DND-41 (cell line): ENCODE measurements at regions not wholly inside any gene's neighbourhood (a gene's known extent, or its start where the extent isn't known, plus 50 kb on each side); places are given as distances from the start of the nearest gene placed in this dataset.

ENCODE experiments used
- ATAC-seq: fragments of 200-7000 bp; cut with Tn5 transposase; 3 replicates; pipeline ENCODE4 v1.9.1; 2021; ENCODE audit warnings: low read depth; ENCODE audit not compliant: insufficient read depth
- DNase-seq: peaks from one replicate; pipeline ENCODE4 v3.0.0-alpha.2; 2020
- H2AFZ ChIP-seq: 2 replicates; pipeline ENCODE4 v1.6.0; 2012; ENCODE audit warnings: low read depth, low read length
- H3K27ac ChIP-seq: 2 replicates; pipeline ENCODE4 v1.5.1; 2012; ENCODE audit warnings: low read length, inconsistent platforms
- H3K27me3 ChIP-seq: fragments of 200-600 bp; sonication (generic); 2 replicates; pipeline ENCODE4 v1.6.0; 2012; ENCODE audit warnings: low read length, mild to moderate bottlenecking, inconsistent platforms; ENCODE audit not compliant: insufficient read depth, poor library complexity
- H3K36me3 ChIP-seq: 2 replicates; pipeline ENCODE4 v1.5.1; 2012; ENCODE audit warnings: low read length, inconsistent platforms; ENCODE audit not compliant: insufficient read depth
- H3K4me1 ChIP-seq: 2 replicates; pipeline ENCODE4 v1.5.1; 2012; ENCODE audit warnings: mild to moderate bottlenecking, low read length; ENCODE audit not compliant: insufficient read depth
- H3K4me2 ChIP-seq: 2 replicates; pipeline ENCODE4 v1.6.0; 2012; ENCODE audit warnings: mild to moderate bottlenecking, moderate library complexity, low read length, inconsistent platforms; ENCODE audit not compliant: insufficient read depth
- H3K4me3 ChIP-seq, 2 experiments: fragments of 200-600 bp in 1 of 2; shearing (Covaris generic) in 1 of 2; 2 replicates each; pipeline ENCODE4 v1.5.1; 2012 to 2016; ENCODE audit warnings: inconsistent platforms in 2 of 2, low read length in 2 of 2, mild to moderate bottlenecking in 2 of 2, low read depth in 1 of 2, moderate library complexity in 1 of 2
- H3K79me2 ChIP-seq: 2 replicates; pipeline ENCODE4 v1.6.0; 2012; ENCODE audit warnings: low read length, inconsistent platforms; ENCODE audit not compliant: insufficient read depth
- H3K9ac ChIP-seq: 2 replicates; pipeline ENCODE4 v1.6.0; 2012; ENCODE audit warnings: low read depth, mild to moderate bottlenecking, inconsistent platforms, low read length, moderate library complexity
- H3K9me3 ChIP-seq: 2 replicates; pipeline ENCODE4 v1.5.1; 2012; ENCODE audit warnings: low read length, moderate library complexity, mild to moderate bottlenecking, inconsistent platforms; ENCODE audit not compliant: insufficient read depth, severe bottlenecking
- H4K20me1 ChIP-seq: 2 replicates; pipeline ENCODE4 v1.6.0; 2012; ENCODE audit warnings: low read length; ENCODE audit not compliant: insufficient read depth
- EZH2 ChIP-seq: IDR thresholded peaks from 3 replicates; pipeline ENCODE4 v1.6.1; 2012; ENCODE audit warnings: borderline replicate concordance, low read depth, mild to moderate bottlenecking, moderate library complexity, low read length, inconsistent platforms; ENCODE audit not compliant: severe bottlenecking
- TF ChIP-seq, protein P1 (sequence below): IDR thresholded peaks from 2 replicates; pipeline ENCODE4 v1.5.1; 2012; ENCODE audit warnings: borderline replicate concordance, low read length, moderate library complexity, mild to moderate bottlenecking; ENCODE audit not compliant: poor library complexity, severe bottlenecking; ENCODE audit errors: extremely low read depth

DNA sequence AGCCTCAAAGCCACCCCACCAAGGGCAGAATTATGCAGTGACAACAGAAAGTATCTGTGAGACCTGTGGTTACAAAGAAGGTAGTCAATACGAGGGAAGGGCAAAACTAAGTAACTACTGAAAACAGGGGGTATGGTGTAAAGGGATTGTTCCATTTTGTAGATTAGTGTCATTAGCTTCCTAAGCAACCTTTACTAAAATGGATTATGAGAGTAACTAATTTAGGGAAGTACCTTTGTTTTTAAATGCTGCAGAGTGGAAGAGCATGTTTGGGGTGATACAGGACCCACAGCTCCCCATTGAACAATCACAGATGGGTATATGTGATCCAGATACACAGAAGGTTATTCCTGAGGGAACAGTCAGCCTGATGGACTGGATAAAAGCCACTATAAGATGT is 51.3 kb upstream of the TAC1 start:
- DNase-seq (no peak), ATAC-seq (no peak)
- H3K9me3 ChIP-seq, result no peaks in the 10 kb centered on the region
- H3K36me3 ChIP-seq, result no peaks in the 10 kb centered on the region
- H3K27ac ChIP-seq, result no peak overlapping the region
- H3K4me3 ChIP-seq, result no peak overlapping the region
- H2AFZ ChIP-seq, result no peak overlapping the region
- TF ChIP-seq EZH2, result no peak
- TF ChIP-seq, protein P1, sequence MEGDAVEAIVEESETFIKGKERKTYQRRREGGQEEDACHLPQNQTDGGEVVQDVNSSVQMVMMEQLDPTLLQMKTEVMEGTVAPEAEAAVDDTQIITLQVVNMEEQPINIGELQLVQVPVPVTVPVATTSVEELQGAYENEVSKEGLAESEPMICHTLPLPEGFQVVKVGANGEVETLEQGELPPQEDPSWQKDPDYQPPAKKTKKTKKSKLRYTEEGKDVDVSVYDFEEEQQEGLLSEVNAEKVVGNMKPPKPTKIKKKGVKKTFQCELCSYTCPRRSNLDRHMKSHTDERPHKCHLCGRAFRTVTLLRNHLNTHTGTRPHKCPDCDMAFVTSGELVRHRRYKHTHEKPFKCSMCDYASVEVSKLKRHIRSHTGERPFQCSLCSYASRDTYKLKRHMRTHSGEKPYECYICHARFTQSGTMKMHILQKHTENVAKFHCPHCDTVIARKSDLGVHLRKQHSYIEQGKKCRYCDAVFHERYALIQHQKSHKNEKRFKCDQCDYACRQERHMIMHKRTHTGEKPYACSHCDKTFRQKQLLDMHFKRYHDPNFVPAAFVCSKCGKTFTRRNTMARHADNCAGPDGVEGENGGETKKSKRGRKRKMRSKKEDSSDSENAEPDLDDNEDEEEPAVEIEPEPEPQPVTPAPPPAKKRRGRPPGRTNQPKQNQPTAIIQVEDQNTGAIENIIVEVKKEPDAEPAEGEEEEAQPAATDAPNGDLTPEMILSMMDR, result no peak
- H3K4me1 ChIP-seq, result no peaks in the 10 kb centered on the region
- H3K9ac ChIP-seq, result no peak overlapping the region
- no peaks in the 10 kb centered on the region for H3K27me3 ChIP-seq
- H3K4me2 ChIP-seq, result no peak overlapping the region
- H4K20me1 ChIP-seq, result no peaks in the 10 kb centered on the region
- H3K79me2 ChIP-seq, result no peaks in the 10 kb centered on the region
